NCI-H146 treated with DMSO at 0.1 percent for 48 hours (cell line): ENCODE measurements at regions not wholly inside any gene's neighbourhood (a gene's known extent, or its start where the extent isn't known, plus 50 kb on each side); places are given as distances from the start of the nearest gene placed in this dataset.
A peak's percentile ranks its signal among the peaks of the same experiment; 100 is the strongest.
"Not testable (repeated sequence)": the region's sequence is repeated elsewhere in the genome, so short reads cannot be mapped to it uniquely, and the experiment has no call there.

ENCODE experiments used
- DNase-seq: peaks from one replicate; lab custom pipeline; 2025; ENCODE audit not compliant: unreplicated experiment; lab: John Stamatoyannopoulos, UW

DNA sequence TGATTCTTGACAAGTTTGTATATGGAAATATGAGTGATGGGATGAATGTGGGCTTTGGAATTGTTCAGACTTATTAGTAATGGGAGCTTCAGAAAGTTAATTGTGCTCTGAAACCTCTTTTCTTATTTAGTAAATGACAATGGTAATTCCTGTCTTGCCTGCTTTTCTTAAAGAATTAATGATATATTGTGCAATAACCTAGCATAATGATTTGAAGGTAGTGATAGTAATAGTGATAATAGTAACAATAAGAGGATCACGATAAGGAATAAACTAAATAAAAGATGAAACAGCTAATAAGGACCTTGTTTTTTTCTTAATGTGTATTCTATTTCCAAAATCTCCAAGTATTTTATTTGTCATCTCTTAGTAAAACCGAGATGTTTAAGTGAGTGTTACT, 245.0 kb upstream of the CPHXL start:
- no peak for DNase-seq

GRCh38 chr16:75983296-75983695, 257.0 kb upstream of the CPHXL start:
- DNase-seq, result no peak

GRCh38 chr16:75983741-75984381, 257.6 kb upstream of the CPHXL start:
- DNase-seq, result no peak

DNA sequence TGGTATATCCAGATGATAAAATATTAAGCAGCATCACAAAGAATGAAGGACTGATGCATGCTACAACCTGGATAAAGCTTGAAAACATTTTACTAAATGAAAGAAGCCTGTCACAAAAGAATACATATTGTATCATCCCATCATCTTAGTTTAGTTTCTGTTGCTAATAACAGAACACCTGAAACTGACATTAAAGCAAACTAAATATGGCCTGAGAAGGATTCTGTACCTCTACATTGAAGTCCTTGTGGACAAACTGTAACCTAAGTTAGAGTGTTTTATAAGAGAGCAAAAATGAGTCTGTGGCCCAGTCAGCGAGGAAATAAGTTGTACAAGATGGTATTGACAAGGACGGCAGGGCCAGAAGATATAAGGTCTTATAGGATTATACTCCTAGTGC, 261.0 kb upstream of the CPHXL start:
- no peak for DNase-seq

GRCh38 chr16:75996491-75996890, 270.2 kb upstream of the CPHXL start:
- peak; percentile 3 for DNase-seq

GRCh38 chr16:75997606-75998005, 271.3 kb upstream of the CPHXL start:
- DNase-seq, result no peak

DNA sequence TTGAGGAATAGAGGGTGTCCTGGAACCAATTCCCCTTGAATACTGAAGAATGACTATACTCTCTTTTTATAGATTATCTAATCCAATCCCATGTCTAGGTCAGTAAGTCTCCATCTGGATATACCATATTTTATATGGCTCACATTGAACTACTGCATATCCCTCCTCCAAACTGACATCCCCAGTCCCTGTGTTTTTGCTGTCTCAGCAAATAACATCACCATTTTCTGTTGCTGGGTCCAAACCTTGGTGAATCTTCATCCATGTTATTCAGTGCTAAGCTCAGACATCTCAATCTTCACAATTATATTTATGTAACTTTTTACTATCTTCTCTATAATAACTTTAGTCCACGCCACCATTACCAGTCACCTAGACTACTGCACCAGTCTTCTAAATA, 269.6 kb upstream of the CNTNAP4 start:
- DNase-seq, result no peak

- DNase-seq, result no peak
These were observed 253.4 kb upstream of the CNTNAP4 start for GRCh38 chr16:76023835-76024234.

DNA sequence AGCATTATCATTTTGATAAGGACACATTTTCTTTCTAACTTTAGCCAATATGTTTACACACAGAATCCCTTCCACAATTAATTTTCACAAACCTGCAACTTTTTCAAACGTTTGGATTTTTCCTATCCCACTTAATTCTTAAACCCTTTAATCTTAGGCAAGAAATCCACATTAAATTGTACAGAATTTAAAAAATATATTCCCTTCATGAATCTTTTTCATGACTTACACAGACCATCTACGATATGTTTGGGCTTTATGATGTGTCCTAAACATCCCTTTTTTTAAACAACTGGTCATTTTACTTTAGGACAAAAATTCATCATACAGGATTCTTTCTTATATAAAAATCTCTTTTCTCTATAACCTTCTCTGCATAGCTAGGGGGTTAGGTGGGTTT, 241.5 kb upstream of the CNTNAP4 start:
- DNase-seq, result no peak

DNA sequence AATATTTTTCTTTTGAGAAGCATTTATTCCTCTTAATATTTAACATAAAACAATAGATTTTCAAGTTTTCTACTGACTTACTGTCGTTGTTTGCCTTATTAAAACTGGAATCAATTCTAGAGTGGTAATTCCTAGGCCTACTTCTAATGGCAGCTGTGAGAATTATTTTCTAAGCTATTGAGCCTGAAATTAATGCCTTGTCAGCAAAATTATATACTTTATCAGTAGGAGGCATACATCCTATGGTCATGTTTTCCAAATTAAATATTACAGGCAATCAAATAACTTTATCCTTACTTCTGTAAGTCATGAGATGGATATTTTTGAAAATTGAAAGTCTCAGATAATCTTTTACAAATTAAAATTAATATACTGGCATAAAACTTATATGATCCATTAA, 239.1 kb upstream of the CNTNAP4 start:
- DNase-seq, result no peak

GRCh38 chr16:76052725-76053124, 224.5 kb upstream of the CNTNAP4 start:
- no peak for DNase-seq

DNA sequence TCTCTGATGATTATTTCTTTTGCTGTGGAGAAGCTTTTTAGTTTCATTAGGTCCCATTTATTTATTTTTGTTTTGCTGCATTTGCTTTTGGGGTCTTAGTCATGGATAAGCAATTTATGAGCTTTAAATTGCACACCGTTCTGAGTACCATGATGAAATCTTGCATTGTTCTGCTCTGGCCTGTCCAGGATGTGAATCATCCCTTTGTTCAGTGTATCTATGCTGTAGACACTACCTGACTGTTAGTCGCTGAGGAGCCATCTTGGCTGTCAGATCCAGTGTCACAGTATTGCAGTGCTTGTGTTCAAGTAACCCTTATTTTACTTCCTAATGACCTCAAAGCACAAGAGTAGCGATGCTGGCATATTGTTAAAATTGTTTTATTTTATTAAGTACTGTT, 218.0 kb upstream of the CNTNAP4 start:
- DNase-seq, result no peak

DNA sequence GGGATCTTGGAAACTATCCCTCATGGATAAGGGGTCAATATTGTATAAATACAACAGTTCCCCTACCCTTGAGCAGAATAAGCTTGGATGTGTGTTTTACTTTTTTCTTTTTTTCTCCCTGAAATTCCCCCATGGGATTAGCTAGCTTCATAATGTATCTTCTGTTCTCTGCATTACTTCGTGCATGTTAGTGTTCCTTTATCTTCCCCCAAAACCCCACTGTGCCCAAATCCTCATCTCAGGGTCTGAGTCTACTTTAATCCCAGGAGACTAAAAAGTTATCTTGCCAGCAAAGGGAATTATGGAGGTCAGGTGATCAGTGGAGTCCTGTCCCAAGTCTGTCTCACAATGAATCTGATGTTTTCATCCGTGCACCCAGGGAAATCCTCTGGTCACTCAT, 217.5 kb upstream of the CNTNAP4 start:
- no peak for DNase-seq

DNA sequence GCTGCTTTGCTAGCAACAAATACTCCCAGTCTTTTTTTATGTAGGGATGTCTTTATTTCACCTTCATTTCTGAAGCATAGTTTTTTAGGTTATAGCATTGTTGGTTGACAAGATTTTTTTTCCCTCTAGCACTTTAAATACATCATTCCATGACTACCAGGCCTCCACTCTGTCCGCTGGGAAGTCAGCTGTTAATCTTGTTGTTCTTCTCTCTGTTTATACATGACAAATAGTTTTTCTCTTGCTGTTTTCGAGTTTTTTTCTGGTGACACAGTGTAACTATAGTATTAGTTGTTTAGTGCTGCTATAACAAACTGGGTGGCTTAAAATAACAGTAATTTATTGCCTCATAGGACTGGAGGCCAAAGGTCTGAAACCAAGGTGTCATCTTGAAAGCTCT, 205.5 kb upstream of the CNTNAP4 start:
- no peak for DNase-seq

- peak; percentile 82 for DNase-seq
These were observed 195.2 kb upstream of the CNTNAP4 start for GRCh38 chr16:76081967-76082366.

DNA sequence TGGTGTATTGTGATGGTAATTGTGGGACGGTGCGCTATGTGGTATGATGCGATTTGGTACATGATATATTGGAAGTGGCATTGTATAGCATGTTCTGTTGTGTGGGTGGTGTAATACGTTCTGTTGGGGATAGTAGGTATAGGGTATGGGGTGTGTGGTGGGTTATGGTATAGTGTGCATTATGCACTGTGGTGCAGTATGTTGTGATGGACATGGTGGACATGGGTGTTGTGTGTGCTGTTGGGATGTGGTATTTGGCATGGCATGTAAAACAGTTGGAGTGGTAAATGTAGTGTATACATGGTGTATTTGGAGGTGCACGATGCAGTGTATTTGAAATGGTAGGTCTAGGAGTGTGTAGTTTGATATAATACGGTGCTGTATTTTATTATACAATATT, 170.6 kb upstream of the CNTNAP4 start:
- no peak for DNase-seq

DNA sequence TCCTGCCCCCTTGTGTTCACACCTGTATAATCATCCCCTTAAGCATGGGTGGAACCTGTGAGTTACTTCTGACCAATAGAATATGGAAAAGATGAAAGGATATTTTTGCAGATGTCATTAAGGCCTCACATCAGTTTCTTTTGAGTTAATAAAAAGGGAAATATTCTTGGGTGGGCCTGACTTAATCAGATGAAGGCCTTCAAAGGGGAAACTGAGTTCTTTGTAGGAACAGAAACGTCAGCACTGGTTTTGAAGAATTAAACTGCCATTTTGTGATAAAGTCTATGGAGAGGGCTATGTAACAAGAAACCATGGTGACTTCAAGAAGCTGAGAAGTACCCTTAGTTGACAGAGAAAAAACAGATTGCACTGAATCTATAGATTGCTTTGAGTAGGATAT, 168.7 kb upstream of the CNTNAP4 start:
- no peak for DNase-seq

GRCh38 chr16:76114681-76115080, 162.5 kb upstream of the CNTNAP4 start:
- DNase-seq, result no peak

- no peak for DNase-seq
These were observed 158.9 kb upstream of the CNTNAP4 start for GRCh38 chr16:76118344-76118743.

DNA sequence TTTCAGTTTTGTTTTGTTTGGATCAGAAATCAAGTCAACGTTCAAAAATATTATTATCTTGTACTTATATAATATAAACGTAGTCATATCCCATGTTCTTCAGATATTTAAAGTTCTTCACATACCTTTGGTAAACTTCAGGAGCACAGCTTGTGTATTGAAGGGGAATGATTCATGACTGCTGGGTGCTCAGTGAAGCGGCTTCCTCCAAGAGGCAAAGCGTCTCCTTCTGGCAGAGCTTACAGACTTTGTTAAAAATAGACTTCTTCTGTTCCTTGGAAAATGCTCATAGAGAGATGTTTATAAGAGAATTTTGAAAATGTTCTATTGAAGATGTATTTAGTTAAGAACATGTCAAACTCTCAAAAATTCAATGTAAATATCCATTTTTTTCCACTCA, 155.6 kb upstream of the CNTNAP4 start:
- no peak for DNase-seq

DNA sequence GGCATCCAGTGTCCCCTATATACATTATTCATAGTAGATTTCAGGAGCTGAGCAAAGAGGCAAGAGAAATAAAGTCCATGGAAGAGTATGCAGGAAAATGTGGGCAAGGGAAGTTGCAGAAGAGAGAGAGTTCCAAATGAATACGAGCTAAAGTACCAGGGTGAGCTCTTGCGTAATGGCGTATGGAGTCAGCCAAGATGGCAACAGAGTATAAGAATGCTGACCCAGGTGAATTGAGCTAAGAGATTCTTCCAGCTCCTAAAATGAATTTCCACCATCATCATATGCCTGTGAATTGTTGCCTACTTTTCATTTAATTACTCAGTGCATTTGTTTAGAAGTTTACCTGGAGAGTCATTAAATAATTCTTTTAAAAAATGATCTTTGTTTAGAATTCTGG, 153.2 kb upstream of the CNTNAP4 start:
- DNase-seq, result no peak

DNA sequence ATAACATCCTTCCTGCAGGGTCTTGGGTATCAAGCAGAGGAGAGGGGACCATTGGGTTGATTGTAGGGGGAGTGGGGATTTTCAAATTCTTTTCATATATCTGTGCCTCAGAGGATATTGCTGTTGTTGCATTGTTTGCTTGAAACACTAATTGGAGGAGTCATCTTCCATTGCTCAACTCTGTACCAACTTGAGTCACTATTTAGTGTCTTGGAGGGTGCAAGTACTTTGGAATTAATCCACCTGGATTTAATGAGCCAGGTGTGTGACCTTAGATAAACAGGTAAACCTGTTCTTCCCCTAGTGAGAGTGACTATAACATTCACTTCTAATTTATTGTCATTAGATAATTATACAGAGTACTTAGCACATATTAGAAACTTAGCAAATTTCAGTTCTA, 151.3 kb upstream of the CNTNAP4 start:
- DNase-seq, result peak; percentile 30

GRCh38 chr16:76138056-76138455, 139.1 kb upstream of the CNTNAP4 start:
- not testable (repeated sequence) for DNase-seq

- no peak for DNase-seq
These were observed 119.6 kb upstream of the CNTNAP4 start for GRCh38 chr16:76157629-76158028.
